ENCODE measurements at regions not wholly inside any gene's neighbourhood (a gene's known extent, or its start where the extent isn't known, plus 50 kb on each side); places are given as distances from the start of the nearest gene placed in this dataset.

- no peaks in the 10 kb centered on the region for H3K79me2 ChIP-seq (ENCODE audit: control insufficient read depth, insufficient read depth, low read length)
- no peaks in the 10 kb centered on the region for H4K20me1 ChIP-seq (replicated peaks; ENCODE audit: control insufficient read depth, extremely low read depth, insufficient read depth, low read length)
- no peak overlapping the region for H2AFZ ChIP-seq (ENCODE audit: low read depth, low read length)
- H3K27ac ChIP-seq (ENCODE audit: insufficient read depth, low read depth, low read length) = no peak overlapping the region
- DNase-seq (ENCODE audit: low read depth, low spot score) (no peak), FAIRE-seq (no peak)
- dilution Hi-C loops (cut with MboI; ENCODE audit: extremely low pct_ligation_motif_present, low sequenced_read_pairs) = no loop called here
- peaks cover 3% of the 10 kb centered on the region for H3K4me1 ChIP-seq (ENCODE audit: control insufficient read depth, extremely low read depth, insufficient read depth, low read length)
- POLR2A ChIA-PET = no interaction called here
- TF ChIP-seq GATA2 (IDR thresholded peaks at IDR 0.05; ENCODE audit: insufficient read depth, insufficient read length, low read depth, low read length) = no peak
- no peak for TF ChIP-seq JUN (IDR thresholded peaks at IDR 0.05; ENCODE audit: borderline replicate concordance, insufficient read depth, insufficient read length, low read depth)
- TF ChIP-seq POLR2AphosphoS5 (IDR thresholded peaks at IDR 0.05; ENCODE audit: insufficient read depth, low read depth, low read length) = no peak
- no peak for TF ChIP-seq FOS (IDR thresholded peaks at IDR 0.05; ENCODE audit: borderline replicate concordance, insufficient read depth, low read length)
- TF ChIP-seq POLR2A (IDR thresholded peaks at IDR 0.05; ENCODE audit: low read depth, low read length) = no peak
- no peak for TF ChIP-seq EZH2 (IDR thresholded peaks at IDR 0.05; ENCODE audit: borderline replicate concordance, low read depth, low read length, severe bottlenecking)
- no peak for TF ChIP-seq MAX (IDR thresholded peaks at IDR 0.05; ENCODE audit: insufficient read depth, insufficient read length)
- no peak for TF ChIP-seq MYC (IDR thresholded peaks at IDR 0.05; ENCODE audit: low read depth, low read length)
- TF ChIP-seq CTCF (IDR thresholded peaks at IDR 0.05; ENCODE audit: extremely low read depth in 1 of 2, insufficient read depth in 1 of 2, low read depth in 1 of 2, low read length in 2 of 2) = no peak
- CTCF ChIA-PET = interaction anchor here (0.8 to 1.7 kb wide), 2 partner anchors 8 to 10 kb away, joined by 4 read pairs; no protein-coding TSS in a partner anchor
- no peak overlapping the region for H3K4me2 ChIP-seq (ENCODE audit: insufficient read depth, low read length)
- BruUV-seq (replicated peaks) = no TSS peak
- H3K27me3 ChIP-seq (ENCODE audit: control insufficient read depth in 2 of 2, insufficient read depth in 2 of 2, low read length in 2 of 2) = no peaks in the 10 kb centered on the region
- intact Hi-C loops (cut with micrococcal nuclease) = loop anchor here (10.0 kb wide), 1 partner anchor 430 kb away; no protein-coding TSS in a partner anchor
- H3K9me1 ChIP-seq (replicated peaks; ENCODE audit: control insufficient read depth, extremely low read depth, insufficient read depth, low read length) = no peaks in the 10 kb centered on the region
- H3K4me3 ChIP-seq (replicated peaks in 1 of 3; ENCODE audit: insufficient read depth in 1 of 3, low read depth in 1 of 3, low read length in 3 of 3) = no peak overlapping the region
- H3K9ac ChIP-seq (replicated peaks; ENCODE audit: extremely low read depth, insufficient read depth, low read length) = no peak overlapping the region
- H3K9me3 ChIP-seq (replicated peaks; ENCODE audit: control insufficient read depth, insufficient read depth, low read length) = no peaks in the 10 kb centered on the region
- no peaks in the 10 kb centered on the region for H3K36me3 ChIP-seq (ENCODE audit: control insufficient read depth in 2 of 2, extremely low read depth in 1 of 2, insufficient read depth in 2 of 2, low read length in 2 of 2)
Measured at GRCh38 chr4:124804584-124804983, 92.1 kb upstream of the ANKRD50 start.
